ENCODE measurements at regions not wholly inside any gene's neighbourhood (a gene's known extent, or its start where the extent isn't known, plus 50 kb on each side); places are given as distances from the start of the nearest gene placed in this dataset.

- no peak for TF ChIP-seq CTCF (IDR thresholded peaks at IDR 0.05; ENCODE audit: insufficient read depth, low read length)
- DNase-seq (ENCODE audit: low read depth): no peak
These were observed 51.3 kb upstream of the TAC1 start for GRCh38 chr7:97680622-97681021.

More at GRCh38 chr7:97680622-97681021, 51.3 kb upstream of the TAC1 start:
- H3K4me3 ChIP-seq (ENCODE audit: low read depth, low read length): no peak overlapping the region

All from fibroblast of the aortic adventitia (primary cell).